Chondrocyte (in vitro differentiated cells): ENCODE measurements at regions not wholly inside any gene's neighbourhood (a gene's known extent, or its start where the extent isn't known, plus 50 kb on each side); places are given as distances from the start of the nearest gene placed in this dataset.

Experiments used
- DNase-seq: peaks from one replicate; pipeline ENCODE4 v3.0.0; 2021; ENCODE audit warnings: mixed read lengths, low spot score
- H3K27ac Mint-ChIP-seq: one replicate; pipeline ENCODE4 v1.8.0; 2021; ENCODE audit warnings: mild to moderate bottlenecking, moderate library complexity, mixed read lengths; ENCODE audit not compliant: unreplicated experiment
- H3K27me3 Mint-ChIP-seq: 2 replicates; pipeline ENCODE4 v1.8.0; 2021; ENCODE audit warnings: low read depth, mixed read lengths
- H3K36me3 Mint-ChIP-seq: 2 replicates; pipeline ENCODE4 v1.8.0; 2021; ENCODE audit warnings: low read depth, mixed read lengths
- H3K4me1 Mint-ChIP-seq: 2 replicates; pipeline ENCODE4 v1.8.0; 2021; ENCODE audit warnings: low read depth, mild to moderate bottlenecking, mixed read lengths
- H3K4me3 Mint-ChIP-seq: one replicate; pipeline ENCODE4 v1.8.0; 2021; ENCODE audit warnings: mild to moderate bottlenecking, moderate library complexity, mixed read lengths; ENCODE audit not compliant: unreplicated experiment
- H3K9me3 Mint-ChIP-seq: 2 replicates; pipeline ENCODE4 v1.8.0; 2021; ENCODE audit warnings: low read depth, mixed read lengths
- CTCF ChIP-seq: fragments of 200-600 bp; sonication (generic); IDR thresholded peaks from 2 replicates; pipeline ENCODE4 v1.5.0; 2021; ENCODE audit warnings: antibody characterized with exemption, mild to moderate bottlenecking, moderate library complexity

- no peaks in the 10 kb centered on the region for H3K27me3 Mint-ChIP-seq
- no peaks in the 10 kb centered on the region for H3K9me3 Mint-ChIP-seq
- no peak for DNase-seq
- no peak overlapping the region for H3K27ac Mint-ChIP-seq
- H3K4me1 Mint-ChIP-seq: no peaks in the 10 kb centered on the region
- H3K36me3 Mint-ChIP-seq: no peaks in the 10 kb centered on the region
- H3K4me3 Mint-ChIP-seq: no peak overlapping the region
- TF ChIP-seq CTCF: no peak
Observed at GRCh38 chr17:54221499-54221898, 398.8 kb downstream of the KIF2B start.

- no peak for DNase-seq
- Mint-ChIP-seq H3K4me3 (no peak overlapping the region), H3K9me3 (peaks cover 15% of the 10 kb centered on the region), H3K36me3 (no peaks in the 10 kb centered on the region), H3K4me1 (no peaks in the 10 kb centered on the region), H3K27me3 (no peaks in the 10 kb centered on the region), H3K27ac (no peak overlapping the region)
- no peak for TF ChIP-seq CTCF
Observed at GRCh38 chr17:54235571-54235970, 412.8 kb downstream of the KIF2B start.

GRCh38 chr17:54237911-54238515 is 415.3 kb downstream of the KIF2B start:
- no peaks in the 10 kb centered on the region for H3K36me3 Mint-ChIP-seq
- TF ChIP-seq CTCF: no peak

GRCh38 chr17:54239291-54239690 is 416.6 kb downstream of the KIF2B start:
- TF ChIP-seq CTCF: no peak
- Mint-ChIP-seq H3K27me3 (no peaks in the 10 kb centered on the region), H3K4me3 (no peak overlapping the region), H3K4me1 (no peaks in the 10 kb centered on the region), H3K9me3 (peaks cover 22% of the 10 kb centered on the region), H3K36me3 (no peaks in the 10 kb centered on the region), H3K27ac (no peak overlapping the region)
- DNase-seq: no peak

More at GRCh38 chr17:54237911-54238515, 415.3 kb downstream of the KIF2B start:
- Mint-ChIP-seq H3K27ac (no peak overlapping the region), H3K27me3 (no peaks in the 10 kb centered on the region), H3K9me3 (peaks cover 18% of the 10 kb centered on the region), H3K4me3 (no peak overlapping the region), H3K4me1 (no peaks in the 10 kb centered on the region)
- DNase-seq: no peak

- Mint-ChIP-seq H3K27me3 (no peaks in the 10 kb centered on the region), H3K9me3 (peaks cover 2% of the 10 kb centered on the region), H3K4me3 (no peak overlapping the region), H3K36me3 (no peaks in the 10 kb centered on the region), H3K4me1 (no peaks in the 10 kb centered on the region), H3K27ac (no peak overlapping the region)
- no peak for DNase-seq
- TF ChIP-seq CTCF: no peak
Observed at GRCh38 chr17:54255696-54256095, 433.0 kb downstream of the KIF2B start.
